Fibroblast of skin of scalp (primary cell): ENCODE measurements at regions not wholly inside any gene's neighbourhood (a gene's known extent, or its start where the extent isn't known, plus 50 kb on each side); places are given as distances from the start of the nearest gene placed in this dataset.

Experiments used
- DNase-seq: peaks from one replicate; pipeline ENCODE4 v3.0.0-alpha.2; 2013

GRCh38 chr14:71720978-71721624, 211.1 kb upstream of the RGS6 start:
- peak; percentile 84 for DNase-seq

DNA sequence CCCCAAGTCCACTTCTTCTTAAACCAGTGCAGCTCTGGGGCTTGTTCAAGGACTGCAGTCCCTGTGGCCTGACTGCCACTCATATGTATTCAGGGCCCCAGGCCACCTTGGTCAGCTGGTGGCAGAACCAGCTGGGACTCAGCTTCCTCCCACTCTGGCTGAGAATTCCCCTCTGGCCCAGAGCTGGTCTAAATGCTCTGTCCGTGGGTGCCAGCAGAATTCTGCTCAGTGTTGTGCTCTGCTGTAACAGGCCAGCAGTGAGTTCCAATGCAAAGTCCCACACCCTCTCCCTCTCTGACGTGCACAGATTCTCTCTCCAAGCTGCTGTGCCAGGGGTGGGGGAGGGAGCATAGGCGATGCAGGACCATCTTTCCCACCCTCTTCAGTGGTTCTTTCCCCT, 210.4 kb upstream of the RGS6 start:
- DNase-seq: no peak

- no peak for DNase-seq
Measured at GRCh38 chr14:71722885-71723284, 209.3 kb upstream of the RGS6 start.

DNA sequence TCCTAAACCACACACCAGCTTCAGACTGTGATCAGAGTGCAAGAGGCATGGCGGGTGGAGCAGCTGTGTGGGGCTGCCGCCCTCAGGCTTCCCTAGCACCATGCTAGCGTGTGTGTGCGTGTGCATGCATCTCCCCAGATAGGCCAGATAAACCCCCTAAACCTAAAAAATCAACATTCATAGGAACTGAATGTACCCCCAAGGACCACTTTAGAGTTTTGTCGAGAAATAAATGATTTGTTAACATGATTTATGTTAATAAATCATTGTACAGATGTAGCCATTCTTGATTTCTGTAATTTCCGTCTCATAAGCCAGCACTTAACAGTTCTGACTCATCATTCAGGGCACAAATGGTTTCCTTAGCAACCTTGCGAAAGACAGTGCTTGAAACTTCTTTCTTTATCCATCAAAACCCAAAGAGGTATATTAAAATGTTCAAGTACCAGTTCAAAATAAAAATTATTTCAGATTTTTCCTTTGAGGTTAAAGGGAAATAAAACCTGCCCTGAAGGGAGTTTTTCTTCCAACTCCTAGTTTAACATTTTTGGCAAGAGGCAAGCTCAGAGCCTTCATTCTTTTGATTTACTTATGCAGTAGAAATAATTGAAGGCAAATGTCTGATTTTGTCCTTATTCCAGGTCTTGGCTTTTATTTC, 206.2 kb upstream of the RGS6 start:
- DNase-seq: peak; percentile 70

DNA sequence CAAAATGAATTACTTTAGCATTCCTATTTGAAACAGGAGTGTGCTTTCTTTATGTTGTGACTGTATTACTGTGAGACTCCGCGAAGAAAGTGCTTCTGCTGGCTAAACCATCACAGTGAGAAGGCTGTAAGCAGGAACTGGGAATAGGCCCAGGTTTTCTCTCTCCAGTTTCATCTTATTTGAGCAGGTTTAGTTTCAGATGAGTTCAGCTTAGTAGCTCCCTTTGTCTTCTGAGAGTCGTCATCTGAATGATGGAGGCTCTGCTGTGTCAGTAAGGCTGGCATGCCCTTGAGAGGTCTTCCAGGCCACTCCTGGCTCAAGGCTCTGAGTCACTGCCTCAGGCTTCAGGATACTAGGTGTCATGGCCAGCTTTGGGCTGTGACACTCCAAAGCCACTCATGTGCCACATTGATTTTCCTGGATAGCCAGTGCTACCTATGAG, 205.6 kb upstream of the RGS6 start:
- DNase-seq: peak; percentile 11

DNA sequence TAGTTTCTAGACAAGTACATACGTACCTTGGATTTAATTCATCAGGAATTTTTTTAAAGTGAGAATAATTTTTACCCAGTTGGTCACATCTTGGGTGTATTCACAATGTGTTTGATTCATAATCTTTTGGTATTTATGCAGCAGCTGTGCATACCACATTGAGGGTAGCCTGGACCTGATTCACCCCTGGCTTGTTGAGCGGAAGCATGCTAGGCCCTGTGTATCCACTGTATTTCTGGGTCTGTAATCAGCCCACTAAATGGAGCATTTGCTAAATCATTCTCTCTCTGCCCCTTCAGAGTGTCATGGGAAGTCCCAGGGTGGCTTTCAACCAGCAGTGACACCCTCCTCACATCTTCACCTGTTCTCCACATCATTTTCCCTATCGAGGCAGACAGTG, 203.8 kb upstream of the RGS6 start:
- DNase-seq: peak; percentile 36

DNA sequence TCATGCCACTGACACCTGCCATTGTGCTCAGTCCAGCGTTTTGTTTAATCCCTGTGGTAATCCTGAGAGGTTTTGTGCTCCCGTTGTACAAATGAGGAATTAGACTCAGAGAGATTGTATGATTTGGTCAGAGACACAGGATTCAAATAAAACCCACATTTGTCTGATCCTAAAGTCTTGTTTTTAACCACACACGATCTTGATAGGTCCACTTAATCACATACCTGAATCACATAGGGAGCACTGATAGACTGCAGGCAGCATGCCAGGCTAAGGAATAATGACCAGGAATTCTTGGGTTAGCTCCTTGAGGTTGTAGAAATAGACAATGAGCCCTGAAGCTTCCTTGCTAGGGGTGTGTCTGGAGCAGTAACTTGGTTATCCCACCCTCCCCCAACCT, 202.6 kb upstream of the RGS6 start:
- no peak for DNase-seq

- DNase-seq: peak; percentile 61
Measured at GRCh38 chr14:71730471-71730870, 201.8 kb upstream of the RGS6 start.

- no peak for DNase-seq
Measured at GRCh38 chr14:71731096-71731495, 201.1 kb upstream of the RGS6 start.

GRCh38 chr14:71733210-71733883, 198.9 kb upstream of the RGS6 start:
- peak; percentile 75 for DNase-seq

- DNase-seq: no peak
Measured at GRCh38 chr14:71734076-71734475, 198.2 kb upstream of the RGS6 start.

DNA sequence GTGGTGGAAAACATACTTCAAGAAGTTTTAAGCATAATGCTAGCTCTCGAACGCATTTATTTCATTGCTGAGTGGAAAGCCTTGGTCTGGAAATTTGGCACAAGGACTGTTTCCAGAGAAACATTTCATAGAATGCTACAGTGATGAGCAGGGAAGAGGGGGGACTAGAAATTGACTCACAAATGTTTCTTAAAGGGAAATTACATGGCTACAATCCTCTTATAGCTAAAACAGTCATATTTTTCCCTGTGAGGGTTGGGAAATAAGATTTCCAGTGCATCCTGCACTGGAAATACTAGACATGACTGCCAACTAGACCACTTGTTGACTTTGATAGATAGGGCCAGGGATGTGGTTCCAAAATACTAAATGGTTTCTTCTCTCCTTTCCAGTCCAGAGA, 197.3 kb upstream of the RGS6 start:
- no peak for DNase-seq

GRCh38 chr14:71737760-71738159, 194.5 kb upstream of the RGS6 start:
- DNase-seq: no peak

DNA sequence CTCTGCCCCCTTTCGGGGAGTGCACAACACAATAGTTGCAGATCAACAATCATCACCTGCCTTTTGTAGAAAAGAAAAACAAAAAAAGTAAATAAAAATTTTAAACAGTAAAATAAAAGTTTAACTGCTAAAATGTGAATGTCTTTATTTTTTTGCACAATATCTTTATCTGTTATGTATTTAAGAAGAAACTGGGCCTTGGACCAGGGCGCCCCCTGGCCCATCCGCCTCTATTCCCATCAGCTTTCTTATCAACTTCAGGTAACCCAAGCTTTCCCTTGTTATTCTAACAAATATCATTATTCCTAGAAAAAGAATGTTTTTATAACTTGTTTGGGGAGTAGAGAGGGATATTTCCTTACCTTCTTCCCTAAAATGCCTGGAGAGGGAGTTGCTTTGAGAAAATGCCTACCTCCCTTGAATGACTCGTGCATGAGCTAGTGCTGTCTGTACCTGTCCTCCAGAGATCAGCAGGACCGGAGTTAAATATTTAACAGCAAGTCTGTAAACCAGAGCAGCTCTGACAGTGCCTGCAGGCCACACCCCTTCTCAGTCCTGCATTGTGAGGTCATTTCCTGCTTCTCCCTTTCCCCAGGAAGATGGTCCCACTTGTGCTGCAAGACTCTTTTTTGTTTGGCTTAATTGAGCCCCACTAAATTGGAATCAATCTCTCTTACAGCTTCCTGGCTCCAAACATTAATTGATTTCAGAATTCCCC, 192.8 kb upstream of the RGS6 start:
- no peak for DNase-seq

DNA sequence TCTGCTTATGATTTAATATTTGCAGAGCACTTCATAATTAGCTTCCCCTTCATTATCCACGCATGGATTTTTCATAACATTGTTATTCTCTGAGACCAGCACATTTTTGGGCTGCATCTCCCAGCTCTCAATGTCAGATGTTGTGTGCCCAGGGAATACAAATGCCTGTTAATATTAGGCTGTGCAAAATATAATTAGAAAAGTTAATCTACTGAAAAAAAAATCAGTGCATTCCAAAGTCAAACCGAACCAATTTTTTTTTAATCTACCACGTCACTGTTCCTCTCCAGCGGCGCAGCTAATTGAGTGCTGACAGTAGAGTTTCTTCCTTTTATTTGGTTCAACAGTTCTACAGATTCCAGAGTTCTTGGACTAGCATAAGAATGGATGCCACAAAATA, 191.0 kb upstream of the RGS6 start:
- no peak for DNase-seq

- no peak for DNase-seq
Measured at GRCh38 chr14:71742485-71742884, 189.7 kb upstream of the RGS6 start.

DNA sequence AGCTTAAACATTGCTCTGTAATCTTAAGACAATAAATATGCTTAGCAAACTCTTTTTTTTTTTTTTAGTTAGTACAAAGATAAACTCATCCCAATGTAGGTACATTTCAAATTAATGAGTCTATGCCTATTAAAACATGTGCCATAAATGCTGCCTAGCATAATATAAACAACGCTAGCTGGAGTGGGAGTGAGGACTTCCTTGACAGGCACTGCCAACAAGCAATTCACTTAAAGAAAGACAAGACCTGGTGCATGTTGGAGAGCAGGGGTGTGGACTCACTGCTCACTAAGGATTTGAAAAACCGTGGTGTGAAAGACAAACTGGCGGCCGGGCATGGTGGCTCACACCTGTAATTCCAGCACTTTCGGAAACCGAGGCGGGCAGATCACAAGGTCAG, 187.2 kb upstream of the RGS6 start:
- DNase-seq: no peak

DNA sequence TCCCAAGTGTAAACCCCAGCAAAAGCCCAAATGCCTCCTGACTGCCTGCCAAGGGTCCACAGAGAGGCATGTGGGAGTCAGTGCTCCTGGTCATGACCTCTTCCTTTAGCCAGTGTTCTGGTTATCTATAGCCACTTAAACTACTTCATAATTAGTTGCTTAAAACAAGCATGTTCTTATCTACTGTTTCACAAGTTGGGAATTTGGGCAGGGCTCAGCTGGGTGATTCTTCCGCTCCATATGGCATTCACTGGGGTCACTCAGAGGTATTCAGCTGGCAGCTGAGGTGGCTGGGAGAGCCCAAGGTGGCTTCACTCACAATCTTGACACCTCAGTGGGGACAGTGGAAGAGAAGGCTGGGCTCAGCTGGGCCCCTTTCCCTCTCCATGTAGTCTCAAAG, 184.0 kb upstream of the RGS6 start:
- DNase-seq: no peak

DNA sequence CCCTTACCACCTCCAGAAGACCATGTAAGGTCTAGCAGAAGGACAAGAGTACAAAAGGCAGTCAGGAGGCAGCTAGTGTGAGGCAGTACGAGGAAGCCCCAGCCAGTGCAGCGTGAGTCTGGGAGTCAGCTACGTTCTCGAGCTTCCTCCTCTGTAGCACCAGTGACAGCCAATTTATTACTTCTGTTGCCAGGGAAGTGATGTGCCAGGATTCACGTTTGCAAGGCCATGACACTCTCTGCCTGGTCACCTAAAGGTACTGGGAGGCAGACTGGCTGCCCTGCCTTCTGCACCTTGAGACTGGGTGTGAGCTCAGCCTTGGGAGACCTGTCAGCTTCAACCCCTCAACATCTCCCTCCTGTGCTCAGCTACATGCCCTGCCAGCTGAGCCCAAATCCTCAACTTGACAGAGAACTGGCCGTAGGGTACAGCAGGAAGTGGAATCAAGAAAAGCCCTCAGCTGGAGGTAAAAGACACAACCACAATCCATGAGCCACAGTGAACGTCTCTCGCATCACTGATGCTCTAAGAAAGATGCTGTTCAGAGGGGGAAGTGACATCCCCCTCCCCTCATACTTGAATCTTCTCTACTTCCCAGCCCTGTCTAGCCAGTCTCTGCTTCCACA, 182.5 kb upstream of the RGS6 start:
- DNase-seq: peak; percentile 23

DNA sequence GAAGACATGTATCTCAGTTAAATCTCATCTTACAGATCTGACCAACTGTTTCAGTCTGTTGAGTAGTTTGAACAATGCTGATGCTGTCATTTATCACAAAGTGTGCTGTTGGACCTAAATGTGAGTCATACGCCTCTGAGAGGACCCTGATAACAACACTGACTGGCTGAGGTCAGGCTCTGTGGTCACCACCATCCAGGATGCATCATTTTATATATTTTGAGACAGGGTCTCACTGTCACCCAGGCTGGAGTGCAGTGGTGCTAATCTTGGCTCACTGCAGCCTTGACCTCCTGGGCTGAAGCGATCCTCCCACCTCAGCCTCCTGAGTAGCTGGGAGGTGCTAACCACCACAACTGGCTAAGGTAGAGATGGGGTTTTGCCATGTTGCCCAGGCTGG, 181.0 kb upstream of the RGS6 start:
- DNase-seq: no peak

DNA sequence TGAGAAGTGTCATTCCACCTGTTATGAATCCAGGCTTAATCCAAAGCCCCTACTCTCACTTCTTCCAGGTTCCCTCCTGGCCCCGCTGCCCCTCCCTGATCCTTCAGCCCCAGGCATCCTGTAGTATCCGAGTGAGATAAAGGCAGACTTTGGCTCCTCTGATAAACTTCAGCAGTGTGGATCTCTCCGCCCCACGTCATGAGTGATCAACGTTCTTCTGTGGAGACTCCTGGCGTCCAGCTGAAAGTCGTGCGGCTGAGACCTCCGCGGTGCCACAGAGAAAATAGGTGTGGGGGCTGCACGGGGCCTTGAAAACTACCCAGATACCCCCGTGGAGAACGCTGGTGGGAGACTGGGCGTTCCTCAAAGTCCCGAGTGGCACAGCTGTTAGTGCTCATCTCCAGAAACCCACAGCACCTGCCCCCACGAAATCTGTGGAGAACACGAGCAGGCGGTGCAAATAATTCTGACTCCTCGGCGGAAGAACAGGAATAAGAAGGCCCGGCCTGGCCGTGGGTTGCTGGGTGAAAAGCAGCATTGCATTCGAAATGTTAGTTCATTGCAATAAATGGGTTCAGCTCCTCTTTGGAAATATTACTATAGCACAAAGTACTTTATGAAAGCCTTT, 180.0 kb upstream of the RGS6 start:
- no peak for DNase-seq

DNA sequence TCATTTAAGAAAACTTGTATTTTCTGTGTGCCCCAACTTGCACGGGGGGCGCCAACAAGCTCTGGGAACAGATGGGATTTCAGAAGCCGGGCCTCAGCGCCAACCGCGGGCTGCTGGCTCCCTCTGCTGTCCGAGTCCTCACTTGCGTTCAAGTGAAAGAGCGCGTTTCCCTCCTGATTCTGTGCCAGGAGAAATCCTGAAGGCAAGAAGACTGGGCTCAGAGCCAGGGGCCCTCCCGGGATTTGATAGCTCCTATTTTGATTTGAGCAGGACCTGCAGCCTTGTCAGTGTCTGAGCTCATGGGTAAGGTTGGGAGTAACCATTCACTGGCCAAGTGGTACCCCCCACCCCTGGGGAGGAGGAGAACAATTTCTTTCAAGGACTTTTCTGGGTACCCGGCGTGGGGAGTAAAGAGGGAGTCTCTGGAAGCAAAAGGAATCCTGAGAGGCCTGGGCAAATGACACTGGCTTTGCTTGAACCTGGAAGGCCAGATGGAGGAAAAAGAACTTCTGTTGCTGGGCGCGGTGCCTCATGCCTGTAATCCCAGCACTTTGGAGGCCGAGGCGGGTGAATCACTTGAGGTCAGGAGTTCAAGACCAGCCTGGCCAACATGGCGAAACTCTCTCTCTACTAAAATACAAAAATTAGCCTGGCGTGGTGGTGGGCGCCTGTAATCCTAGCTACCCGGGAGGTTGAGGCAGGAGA, 179.0 kb upstream of the RGS6 start:
- DNase-seq: peak; percentile 93
